Activated CD4-positive, alpha-beta T cell treated with anti-CD3 and anti-CD28 coated beads, Interleukin-2, amount 50 U/mL, for 4 hours (primary cell): ENCODE measurements at regions not wholly inside any gene's neighbourhood (a gene's known extent, or its start where the extent isn't known, plus 50 kb on each side); places are given as distances from the start of the nearest gene placed in this dataset.

Source experiments
- DNase-seq, 2 experiments: peaks; one replicate each; pipeline ENCODE4 v3.0.0-alpha.2; 2020

DNA sequence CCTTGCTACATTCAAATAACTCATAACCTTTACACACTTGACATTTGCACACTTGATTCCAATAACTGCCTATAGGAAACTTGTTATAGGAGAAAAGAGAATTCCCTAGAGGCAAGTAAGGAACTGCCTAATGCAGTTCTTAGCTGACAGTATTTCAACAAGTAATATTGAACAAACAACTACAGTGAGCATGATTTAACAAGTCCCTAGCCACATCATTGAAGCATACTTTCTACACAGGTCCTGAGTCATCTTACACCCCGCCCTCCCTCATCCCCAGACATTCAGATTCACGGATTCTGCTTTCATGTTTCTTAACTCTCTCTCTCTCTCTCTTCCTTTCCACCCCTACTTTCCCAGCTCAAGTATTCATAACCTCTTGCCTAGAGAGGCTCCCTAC lies 153.5 kb downstream of the LSM5 start:
- DNase-seq, result no peak

DNA sequence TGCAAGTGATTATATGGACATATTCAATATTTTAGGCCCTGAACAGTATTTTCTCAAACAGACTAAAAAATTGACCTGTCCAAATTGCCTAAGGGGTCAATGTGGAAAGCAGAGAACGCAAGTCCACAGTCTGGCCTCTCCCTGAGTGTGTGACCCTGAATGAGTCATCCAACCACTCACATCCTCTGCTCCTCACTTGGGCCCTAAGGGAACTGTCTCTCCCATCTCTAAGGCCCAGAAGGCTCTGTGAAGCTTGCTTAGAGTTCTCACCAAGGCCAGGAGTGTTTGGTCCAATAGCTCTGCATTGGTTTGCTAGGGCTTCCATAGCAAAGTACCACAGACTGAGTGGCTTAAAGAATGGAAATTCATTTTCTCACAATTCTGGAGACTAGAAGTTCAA lies 155.1 kb downstream of the LSM5 start:
- no peak for DNase-seq

DNA sequence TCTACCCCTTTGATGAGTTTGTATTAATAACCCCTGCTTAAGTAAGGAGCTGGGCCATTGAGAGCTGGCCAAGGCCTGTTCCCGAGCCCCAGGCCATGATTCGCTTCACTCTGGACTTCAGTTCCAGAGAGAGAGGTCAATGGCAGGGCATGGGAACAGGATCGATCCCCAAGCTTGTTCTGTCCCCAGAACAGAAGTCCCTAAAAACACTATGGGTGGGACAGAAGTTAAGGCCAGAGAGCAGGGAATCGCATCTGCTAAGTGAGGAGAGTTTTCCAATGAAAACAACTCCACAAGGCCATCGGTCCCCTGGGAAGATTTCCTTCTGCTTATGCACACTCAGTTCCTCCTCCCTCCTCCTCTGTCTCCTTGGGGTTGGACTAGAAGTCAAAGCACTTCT lies 159.6 kb downstream of the LSM5 start:
- no peak for DNase-seq

DNA sequence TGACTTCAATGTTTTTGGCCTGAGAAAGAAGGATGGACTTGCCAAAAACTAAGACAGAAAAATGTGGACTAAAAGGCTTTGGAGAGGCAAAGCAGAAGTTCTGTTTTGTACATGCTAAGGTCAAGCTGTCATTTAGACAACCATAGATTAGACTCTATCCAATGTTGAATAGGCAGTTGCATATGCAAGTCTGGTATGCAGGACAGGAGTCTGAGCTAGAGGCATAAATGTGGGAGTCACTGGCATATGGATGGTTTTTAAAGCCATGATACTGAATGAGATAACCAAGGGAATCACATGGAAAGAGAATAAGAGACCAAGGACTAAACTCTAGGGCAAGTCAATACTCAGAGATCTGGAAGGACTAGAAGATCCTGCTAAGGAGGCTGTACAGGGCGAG lies 164.1 kb downstream of the LSM5 start:
- no peak for DNase-seq

DNA sequence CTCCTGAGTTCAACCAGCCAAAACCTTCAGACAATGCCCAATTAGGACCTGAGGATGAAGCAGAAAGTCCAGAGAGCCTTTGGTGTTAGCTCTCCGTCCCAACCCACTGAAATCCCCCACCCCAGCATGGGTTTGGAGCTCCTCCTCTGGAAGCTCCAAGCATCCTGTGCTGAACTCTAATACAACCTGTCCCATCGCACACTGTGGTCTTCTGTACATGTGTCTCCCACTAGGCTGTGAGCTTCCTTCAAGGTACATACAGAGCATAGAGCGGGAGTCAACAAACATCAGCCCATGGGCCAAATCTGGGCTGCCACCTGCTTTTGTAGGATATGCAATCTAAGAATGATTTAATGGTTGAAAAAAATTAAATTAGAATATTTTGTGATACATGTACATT lies 166.5 kb downstream of the LSM5 start:
- DNase-seq, result no peak

DNA sequence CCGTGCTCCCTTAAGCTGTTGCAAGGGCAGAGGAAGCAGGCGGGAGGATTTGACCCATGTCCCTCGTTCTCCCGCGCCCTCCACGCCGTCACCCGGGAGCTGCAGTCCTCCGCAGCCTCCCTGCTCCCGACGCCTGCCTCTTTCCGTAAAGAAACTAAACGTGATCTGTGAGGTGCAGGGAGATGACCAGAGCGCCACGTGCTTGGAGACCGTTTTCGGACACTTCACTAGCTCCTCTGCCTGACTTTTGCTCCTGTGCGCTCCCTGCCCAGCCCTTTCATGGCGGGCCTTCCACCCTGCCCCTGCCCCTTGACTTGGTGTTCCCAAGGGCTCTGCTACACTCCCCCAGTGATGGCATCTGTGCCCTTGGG lies 171.2 kb downstream of the LSM5 start:
- no peak for DNase-seq

DNA sequence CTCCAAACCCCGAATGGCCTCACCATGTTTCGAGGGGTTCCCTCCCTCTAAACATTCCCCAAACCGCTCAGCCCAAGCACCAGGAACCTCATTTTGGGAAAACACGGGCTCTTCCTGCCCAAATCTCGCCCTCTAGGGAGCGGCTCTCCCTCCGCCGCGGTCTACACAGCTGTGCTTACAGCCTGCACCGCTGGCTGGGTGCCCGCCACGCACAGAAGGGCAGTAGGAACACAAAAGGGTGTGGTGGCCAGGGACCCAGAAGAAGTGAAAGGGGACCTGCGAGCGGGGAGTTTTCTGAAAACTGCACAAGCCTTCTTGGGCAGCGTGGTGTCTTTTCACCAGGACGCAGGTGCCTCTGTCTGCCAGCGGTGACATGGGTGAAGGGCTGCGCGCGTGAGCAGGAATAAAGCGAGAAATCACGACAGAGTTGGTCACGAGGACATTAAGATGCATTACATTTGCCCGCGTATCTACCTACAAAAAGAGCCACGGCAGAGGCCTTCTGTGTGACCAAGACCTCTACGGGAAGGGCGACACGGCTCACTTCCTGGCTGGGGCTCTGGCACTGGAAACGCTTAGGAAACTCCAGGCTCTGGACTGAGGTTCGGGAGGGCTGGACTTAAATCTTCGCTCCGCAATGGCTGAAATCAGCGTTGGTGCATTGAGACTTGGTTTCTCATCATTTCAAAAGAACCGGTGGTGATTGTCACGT lies 171.7 kb downstream of the LSM5 start:
- no peak for DNase-seq

DNA sequence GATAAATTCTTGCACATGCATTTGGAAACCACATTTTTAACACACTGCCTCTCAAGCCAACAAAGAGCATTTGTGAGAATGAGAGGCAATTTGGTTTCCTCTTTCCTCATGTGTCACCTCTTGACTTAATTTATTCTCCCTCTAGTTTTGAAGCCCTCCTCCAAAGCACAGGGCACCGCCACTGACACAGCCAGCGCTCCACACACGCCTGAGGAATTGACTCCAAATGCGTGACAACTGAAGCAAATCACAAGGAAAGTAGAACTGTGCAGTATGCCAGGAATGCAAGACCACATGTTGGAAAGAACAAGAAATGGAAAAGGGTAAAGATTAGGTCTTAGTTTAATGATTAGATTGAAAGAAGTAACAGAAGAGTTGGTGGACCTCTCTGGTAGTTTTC lies 173.3 kb downstream of the LSM5 start:
- no peak for DNase-seq

DNA sequence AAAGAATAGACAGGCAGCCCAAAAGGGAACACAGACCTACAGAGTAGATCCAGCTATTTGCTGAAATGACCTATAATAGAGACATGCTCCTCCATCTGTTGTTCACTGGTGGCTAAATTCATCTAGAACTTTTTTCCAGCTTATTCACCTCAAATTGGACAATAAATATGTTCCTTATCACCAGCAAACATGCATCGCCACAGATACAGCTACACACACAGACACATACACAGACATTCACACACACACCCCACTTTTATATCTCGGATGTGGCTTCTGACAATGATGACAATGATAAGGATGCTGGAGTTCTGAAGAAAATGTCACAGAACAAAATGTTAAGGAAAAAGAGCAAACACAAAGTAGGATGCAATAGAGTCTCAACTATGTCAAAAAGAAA lies 175.4 kb downstream of the LSM5 start:
- no peak for DNase-seq

DNA sequence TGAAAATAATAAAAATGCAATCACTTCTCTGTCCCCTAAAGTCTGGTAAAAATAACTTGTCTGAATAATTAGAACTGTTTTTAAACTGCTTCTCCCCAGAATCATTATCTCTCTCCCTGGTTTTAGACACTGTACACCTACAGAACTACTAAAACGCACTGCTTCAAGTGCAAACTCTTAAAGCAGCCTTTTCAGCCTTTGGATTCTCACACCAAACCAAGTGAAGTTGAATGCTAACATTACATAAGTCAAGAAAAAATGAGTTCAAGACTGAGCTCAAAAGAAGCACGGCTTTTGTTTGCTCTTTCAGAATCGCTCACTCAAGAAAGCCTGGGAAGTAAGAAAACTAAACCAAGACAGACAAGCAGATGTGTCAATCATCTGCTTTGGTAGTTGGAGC lies 188.8 kb downstream of the LSM5 start:
- no peak for DNase-seq

DNA sequence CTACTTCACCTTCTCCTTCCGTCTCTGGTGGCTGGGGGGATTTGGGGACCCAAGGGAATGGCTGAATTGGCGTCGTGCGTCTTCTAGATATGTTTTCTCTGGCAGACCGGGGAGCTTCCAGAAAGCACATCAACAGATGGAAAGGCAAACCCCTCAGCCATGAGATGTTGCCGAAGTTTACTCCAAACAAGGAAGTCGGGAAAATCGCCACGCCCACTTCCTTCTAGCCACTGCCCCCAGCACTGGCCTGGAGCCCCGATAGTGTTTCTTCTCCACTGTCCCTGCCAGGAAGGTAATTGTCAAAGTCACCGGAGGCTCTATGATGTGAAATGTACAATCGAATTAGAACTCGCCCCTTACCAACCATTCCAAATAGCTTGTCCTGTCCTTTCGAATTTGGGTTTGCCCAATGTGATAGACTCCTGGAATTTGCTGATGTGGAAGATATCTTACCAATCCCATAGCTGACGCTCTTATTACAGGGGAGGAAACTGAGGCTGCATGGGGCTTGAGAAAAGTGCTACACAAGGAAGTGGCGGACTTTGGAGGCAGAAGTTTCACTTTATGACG lies 191.0 kb downstream of the LSM5 start:
- DNase-seq, result no peak

DNA sequence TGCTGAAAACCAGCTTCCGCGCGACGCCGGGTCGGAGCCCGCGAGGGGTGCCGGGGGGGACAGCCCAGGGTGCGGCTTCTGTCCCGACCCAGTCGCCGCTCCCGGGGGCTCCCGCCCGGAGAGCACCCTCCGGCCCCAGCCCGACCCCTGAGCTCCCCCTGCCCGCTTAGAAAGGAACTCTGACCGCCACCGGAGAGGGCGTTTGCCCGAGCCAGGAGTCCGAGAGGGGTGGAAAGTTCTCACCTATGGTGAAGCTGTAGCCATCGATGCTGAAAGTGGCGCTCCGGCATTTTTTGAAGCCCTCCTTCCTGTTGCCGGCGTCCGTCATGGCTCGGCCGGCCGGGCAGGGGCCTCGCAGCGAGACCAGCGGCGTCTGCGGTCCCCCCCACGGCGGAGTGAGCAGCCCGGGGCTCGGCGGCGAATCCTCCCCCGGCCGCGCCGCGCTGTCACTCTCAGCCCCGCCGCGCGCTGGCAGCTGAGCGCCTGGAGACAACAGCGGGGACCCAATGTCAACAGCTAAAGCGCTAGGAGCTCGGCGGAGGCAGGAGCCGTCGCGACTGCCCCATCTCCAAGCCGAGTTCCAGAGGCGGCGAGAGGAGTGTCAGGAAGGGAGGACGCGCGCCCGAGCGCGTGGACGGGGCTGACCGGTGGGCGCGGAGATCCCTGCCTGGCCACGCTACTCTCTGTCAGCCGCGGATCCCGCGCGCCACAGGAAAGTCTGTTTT lies 191.6 kb downstream of the LSM5 start:
- no peak for DNase-seq

DNA sequence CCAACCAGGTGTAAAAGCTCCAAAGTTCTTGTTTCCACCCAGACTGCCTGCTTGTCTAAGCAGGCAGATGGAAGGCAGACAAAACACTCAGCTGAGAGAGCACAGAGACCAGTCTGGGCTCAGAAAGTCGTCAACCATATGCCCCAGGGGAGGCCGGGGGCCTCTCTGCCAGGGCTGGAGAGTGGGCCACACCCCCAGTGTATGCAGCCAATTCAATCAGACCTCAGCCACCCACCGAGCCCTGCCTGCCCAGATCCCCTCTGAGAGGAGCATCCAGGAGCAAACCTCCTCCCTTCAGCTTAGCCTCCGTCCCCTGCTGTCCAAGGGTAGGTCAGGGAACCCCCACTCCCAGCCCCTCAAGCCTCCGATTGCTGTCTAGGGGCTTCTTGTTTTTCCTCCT lies 196.3 kb downstream of the LSM5 start:
- no peak for DNase-seq

DNA sequence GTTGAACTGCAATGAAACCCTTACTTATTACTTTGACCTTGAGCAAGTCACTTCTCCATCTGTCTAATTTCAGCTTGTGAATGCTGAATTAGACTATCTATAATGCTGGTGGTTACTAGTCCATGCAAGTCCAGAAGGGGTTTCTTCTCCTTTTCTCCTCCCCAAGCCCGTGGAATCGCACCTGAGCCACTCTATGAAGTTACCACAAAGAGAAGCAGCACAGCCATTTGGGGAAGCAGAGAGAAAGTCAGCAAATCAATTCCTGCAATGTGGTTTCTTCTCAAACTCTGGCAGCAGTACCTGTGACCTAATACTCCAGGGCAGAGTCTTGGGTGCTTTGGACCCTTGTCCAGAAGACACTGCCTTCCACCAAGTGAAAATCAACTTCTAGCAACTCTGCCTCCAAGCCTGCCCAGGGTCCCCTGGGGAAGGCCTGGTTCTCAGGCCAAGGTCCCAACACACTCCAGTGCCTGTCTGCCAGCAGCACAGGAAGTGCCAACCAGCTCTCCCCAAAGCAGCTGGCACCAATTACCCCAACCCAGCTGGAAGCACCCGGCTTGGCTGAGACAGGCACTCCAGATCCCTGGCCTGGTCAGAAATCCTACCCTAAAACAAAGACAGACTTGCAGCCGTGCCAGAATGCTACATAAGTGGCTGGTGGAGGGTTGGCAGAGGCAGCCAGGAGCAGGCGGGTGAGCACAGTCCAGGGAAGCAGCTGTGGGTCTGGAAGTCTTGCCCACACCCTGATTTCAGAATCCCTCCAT lies 200.3 kb downstream of the LSM5 start:
- DNase-seq, result no peak

DNA sequence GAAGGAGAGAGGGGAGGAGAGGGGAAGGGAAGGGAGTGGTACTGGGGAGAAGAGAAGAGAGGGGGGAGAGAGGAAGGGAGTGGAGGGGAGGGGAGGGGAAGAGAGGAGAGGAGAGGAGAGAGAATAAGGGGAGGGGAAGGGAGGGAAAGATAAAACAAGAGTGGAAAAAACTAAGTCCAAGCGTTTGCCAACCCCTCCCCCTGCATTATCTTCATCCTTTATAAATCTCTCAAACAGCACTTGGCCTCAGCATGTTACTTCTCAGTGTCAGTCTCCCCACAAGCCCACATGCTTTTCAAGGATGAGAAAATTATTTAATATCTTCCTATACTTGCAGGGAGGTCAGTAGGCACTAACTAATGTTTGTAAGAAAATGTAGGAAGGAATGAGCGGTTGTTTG lies 204.5 kb downstream of the LSM5 start:
- DNase-seq, result no peak

DNA sequence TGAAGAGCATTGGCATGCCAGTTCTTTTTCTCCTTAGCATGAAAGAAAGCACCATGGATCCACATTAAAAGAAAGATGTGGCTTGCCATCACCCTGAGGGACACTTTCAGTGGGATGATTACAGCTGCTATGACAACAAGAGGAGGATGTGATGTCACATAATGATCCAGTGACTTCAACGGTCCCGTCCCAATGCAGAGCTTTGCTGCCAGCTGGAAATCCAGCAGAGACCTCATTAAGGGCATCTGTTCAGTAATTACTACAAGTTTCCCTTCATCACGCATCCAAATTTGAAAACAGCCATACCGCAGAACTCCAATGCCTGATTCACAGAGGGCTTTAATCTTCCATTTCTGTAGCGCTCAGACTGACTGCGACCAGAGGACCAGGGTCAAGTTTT lies 206.6 kb downstream of the LSM5 start:
- no peak for DNase-seq

DNA sequence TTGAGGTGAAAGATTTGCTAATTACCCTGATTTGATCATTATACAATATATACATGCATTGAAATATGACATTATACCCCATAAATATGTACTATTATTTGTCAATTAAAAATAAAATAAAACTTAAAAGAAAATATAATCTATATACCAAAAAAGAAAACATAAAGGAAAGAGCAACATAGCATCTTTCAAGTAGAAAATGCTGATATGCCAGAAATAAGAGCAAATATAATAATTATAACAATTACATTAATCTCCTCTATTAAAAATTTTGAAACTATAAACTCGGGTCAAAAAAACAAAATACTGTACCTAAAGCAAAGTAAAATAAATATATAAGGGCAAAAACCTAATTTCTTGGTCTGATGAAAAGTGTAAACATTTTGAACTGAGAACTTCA lies 209.3 kb upstream of the PDE1C start:
- no peak for DNase-seq

DNA sequence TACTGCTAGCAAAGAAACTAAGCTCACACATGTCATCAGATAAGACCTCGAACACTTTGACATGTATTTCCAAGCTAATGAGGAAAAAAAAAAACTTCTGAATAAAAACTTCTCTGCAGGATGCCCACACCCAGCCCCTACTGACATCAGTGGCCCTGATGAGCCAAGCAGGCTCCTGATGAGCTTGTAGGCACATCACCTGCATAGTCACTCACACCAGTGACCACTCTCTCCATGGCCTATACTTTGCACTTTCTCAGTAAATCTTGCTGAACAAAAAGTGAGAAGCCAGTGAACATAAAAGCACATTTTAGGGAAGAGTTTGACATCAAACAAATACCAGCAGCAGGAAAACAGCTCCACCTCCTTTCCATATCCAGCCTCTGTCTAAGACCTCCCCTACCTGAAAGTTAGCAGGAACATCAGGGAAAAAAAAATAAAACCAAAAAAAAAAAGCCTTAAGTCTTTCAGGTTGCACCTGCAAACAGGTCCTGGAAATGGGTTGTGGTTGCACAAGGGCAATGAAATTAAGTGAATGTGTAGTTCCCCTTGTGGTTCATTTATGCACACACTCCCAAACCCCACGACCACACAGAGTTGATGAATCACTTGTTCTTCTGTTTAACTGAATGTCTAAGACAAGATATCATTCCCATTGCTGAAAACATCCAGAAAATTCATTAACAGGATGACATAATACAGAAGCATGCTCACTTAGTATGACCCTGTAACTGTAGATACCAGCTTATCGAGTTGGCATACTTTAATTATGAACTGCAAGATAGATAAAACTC lies 205.2 kb upstream of the PDE1C start:
- DNase-seq, result no peak

DNA sequence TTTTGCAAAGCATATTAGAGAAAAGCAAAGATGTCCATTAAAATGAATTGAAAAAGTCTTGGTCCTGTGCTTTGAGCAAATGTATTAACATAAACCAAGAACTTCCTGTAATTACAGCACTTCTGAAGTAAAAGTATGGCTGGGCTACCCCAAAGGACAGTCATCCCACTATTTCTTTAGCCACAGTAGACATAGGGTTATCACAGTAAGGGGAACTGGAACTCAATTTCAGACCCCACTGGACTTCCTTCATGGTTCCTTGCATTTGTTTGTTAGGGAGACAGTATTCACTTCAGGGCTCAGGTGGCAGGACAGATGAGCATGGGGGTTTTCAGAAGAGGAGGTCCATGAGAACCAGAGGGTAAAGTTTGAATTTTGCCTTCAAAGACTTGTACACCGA lies 203.1 kb upstream of the PDE1C start:
- no peak for DNase-seq

DNA sequence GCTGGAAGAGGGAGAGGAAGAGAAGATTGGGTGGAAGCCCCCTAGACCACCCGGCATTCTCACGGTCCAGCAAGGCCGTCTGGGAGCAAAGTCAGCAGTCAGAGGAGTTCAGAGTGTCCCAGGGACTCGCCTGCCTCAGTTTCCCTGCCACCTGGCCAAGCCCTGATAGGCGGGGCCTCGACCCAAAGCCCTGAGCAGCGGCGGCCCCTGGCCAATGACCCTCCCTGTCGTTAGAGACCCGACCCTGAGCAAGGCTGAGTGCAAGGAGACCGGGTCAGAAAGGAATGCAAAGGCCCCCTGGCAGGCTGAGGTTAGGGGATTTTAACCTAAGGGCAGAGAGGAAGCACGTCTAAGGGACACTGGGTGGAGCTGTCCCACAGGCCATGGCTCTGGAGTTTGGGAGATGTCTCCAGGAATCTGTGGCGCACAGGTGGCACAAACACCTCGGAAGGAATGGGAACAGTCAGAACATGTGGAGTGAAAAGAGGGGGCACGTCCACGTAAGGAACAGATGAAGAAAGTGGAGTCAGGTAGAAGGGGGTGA lies 196.8 kb upstream of the PDE1C start:
- DNase-seq, result no peak

DNA sequence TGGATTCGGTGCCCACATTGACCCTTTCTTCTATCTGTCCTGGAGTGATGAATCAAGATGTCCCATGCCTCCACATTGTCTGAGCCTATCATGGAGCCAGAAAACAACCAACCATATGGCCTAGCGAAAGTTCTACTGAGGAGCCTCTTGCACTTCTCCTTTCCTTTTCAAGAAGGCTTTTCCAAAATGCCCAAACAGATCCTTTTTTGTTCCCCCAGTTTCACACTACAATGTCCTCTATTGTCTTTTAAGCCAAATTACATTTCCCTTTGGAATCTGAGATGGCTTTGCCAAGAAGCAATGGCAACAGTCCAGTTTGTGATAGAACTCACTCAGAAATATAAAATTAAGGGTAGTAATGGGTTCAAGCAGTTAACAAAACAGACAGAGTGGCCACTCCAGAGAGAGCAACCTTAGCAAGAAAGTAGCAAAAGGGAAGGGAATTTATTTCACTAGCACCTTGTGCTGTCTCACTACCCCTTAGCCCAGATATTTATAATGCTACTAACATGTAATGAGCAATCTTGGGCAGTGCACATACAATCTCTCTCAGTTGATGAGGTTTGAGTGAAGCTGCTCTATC lies 194.6 kb upstream of the PDE1C start:
- no peak for DNase-seq

DNA sequence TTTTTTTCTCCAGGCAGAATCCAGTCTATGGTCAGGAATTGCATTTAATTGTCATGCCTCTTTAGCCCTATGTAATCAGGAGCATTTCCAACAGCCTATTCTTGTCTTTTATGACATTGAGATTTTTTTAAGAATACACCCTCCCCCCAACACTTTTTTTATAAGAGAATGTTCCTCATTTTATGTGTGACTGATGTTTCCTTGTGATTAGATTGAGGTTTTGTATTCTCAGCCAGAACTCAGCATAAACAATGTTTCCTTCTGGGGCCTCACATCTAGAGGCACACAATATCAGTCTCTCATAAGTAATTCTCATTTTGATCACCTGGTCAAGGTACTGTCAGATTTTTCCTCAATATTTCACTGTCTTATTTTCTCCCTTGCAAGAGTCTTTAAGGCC lies 193.4 kb upstream of the PDE1C start:
- DNase-seq, result no peak
